ENCODE measurements at regions not wholly inside any gene's neighbourhood (a gene's known extent, or its start where the extent isn't known, plus 50 kb on each side); places are given as distances from the start of the nearest gene placed in this dataset.

DNA sequence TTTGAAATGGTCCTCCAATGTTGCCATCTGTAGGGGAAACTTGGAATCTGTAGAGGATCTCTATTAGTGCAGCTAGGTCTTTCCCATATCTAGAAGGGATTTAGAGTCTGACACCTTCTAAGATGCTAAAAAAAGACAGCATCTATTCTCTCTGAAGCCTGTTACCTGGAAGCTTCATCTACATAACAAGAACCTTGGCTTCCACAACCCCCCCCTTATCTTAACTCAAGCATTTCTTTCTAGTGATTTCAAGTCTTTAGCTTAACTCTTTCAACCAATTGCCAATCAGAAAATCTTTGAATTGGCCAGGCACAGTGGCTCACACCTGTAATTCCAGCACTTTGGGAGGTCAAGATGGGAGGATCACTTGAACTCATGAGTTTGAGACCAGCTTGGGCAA, 543.3 kb downstream of the TRHDE start:
- TF ChIP-seq RAD21 (IDR thresholded peaks at IDR 0.05; ENCODE audit: low read depth) (no peak), EP300 (IDR thresholded peaks at IDR 0.05; ENCODE audit: borderline replicate concordance) (no peak), CREB1 (IDR thresholded peaks at IDR 0.05; ENCODE audit: low read depth) (no peak), ZBTB7A (IDR thresholded peaks at IDR 0.05; ENCODE audit: low read depth) (no peak), TCF12 (IDR thresholded peaks at IDR 0.05; ENCODE audit: low read depth) (no peak), FOXM1 (IDR thresholded peaks at IDR 0.05; ENCODE audit: borderline replicate concordance, low read depth) (no peak), TEAD4 (IDR thresholded peaks at IDR 0.05) (no peak), TAF1 (IDR thresholded peaks at IDR 0.05; ENCODE audit: low read depth) (no peak), NFIC (IDR thresholded peaks at IDR 0.05) (no peak), EGR1 (IDR thresholded peaks at IDR 0.05) (no peak), YY1 (IDR thresholded peaks at IDR 0.05; ENCODE audit: low read depth) (no peak), CEBPB (IDR thresholded peaks at IDR 0.05) (no peak)
- TF ChIP-seq, protein P1, sequence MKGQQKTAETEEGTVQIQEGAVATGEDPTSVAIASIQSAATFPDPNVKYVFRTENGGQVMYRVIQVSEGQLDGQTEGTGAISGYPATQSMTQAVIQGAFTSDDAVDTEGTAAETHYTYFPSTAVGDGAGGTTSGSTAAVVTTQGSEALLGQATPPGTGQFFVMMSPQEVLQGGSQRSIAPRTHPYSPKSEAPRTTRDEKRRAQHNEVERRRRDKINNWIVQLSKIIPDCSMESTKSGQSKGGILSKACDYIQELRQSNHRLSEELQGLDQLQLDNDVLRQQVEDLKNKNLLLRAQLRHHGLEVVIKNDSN (IDR thresholded peaks at IDR 0.05) = no peak
- TF ChIP-seq, protein P2, sequence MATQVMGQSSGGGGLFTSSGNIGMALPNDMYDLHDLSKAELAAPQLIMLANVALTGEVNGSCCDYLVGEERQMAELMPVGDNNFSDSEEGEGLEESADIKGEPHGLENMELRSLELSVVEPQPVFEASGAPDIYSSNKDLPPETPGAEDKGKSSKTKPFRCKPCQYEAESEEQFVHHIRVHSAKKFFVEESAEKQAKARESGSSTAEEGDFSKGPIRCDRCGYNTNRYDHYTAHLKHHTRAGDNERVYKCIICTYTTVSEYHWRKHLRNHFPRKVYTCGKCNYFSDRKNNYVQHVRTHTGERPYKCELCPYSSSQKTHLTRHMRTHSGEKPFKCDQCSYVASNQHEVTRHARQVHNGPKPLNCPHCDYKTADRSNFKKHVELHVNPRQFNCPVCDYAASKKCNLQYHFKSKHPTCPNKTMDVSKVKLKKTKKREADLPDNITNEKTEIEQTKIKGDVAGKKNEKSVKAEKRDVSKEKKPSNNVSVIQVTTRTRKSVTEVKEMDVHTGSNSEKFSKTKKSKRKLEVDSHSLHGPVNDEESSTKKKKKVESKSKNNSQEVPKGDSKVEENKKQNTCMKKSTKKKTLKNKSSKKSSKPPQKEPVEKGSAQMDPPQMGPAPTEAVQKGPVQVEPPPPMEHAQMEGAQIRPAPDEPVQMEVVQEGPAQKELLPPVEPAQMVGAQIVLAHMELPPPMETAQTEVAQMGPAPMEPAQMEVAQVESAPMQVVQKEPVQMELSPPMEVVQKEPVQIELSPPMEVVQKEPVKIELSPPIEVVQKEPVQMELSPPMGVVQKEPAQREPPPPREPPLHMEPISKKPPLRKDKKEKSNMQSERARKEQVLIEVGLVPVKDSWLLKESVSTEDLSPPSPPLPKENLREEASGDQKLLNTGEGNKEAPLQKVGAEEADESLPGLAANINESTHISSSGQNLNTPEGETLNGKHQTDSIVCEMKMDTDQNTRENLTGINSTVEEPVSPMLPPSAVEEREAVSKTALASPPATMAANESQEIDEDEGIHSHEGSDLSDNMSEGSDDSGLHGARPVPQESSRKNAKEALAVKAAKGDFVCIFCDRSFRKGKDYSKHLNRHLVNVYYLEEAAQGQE (IDR thresholded peaks at IDR 0.05; ENCODE audit: low read depth) = no peak
- TF ChIP-seq, protein P3, sequence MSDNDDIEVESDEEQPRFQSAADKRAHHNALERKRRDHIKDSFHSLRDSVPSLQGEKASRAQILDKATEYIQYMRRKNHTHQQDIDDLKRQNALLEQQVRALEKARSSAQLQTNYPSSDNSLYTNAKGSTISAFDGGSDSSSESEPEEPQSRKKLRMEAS (IDR thresholded peaks at IDR 0.05) = no peak

DNA sequence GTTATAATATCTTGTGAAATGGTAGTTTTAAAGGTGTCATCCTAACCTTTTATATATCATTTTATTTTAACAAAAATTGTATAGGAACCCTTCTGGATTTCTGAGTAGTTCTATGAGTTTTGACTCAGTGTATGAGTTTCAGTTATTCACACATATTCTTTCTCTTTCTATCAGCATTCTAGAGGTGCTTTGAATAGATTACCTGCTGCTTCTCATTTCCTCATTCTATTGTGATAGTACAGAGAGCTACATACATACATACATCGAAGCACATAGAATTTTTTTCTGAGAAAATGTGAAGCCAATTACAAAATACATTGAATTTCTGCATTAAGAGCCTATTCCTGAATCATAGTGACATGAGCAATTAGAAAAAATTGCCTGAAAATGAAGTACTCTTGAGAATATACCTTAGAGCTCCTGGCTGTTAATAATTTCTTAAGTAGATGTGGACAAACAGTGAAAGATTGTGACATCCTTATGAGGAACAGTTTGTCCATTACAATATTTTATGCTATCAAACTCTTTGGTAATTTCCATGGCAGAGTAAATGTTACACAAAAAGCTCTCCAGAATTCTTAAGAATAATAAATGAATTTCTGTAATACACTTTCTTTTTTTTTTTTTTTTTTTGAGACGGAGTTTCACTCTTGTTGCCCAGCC, 556.6 kb downstream of the TRHDE start:
- TF ChIP-seq TCF12 (IDR thresholded peaks at IDR 0.05; ENCODE audit: low read depth) = no peak
- TF ChIP-seq, protein P3 (IDR thresholded peaks at IDR 0.05) = no peak
- no peak for TF ChIP-seq FOXM1 (IDR thresholded peaks at IDR 0.05; ENCODE audit: borderline replicate concordance, low read depth)

DNA sequence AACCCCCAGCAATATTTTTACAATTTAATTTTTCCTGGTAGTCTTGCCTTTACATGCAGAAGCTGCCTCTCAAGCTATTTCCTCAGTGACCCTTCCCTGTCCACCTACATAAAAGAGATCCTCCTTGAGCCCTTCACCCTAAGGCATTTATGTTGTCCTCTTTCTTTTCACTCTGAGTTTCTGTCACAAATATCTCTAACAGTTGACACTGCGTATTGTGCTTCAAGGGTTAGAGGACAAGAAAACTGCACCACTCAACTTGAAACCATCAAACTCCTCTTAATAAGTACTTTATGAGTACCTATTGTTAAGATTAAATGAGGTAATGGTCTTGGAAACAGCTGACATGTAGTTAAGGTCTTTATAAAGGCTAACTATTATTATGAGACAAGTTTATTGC, 557.7 kb downstream of the TRHDE start:
- TF ChIP-seq EP300 (IDR thresholded peaks at IDR 0.05; ENCODE audit: borderline replicate concordance) (no peak), TAF1 (IDR thresholded peaks at IDR 0.05; ENCODE audit: low read depth) (no peak), TEAD4 (IDR thresholded peaks at IDR 0.05) (no peak), TCF12 (IDR thresholded peaks at IDR 0.05; ENCODE audit: low read depth) (no peak), FOXM1 (IDR thresholded peaks at IDR 0.05; ENCODE audit: borderline replicate concordance, low read depth) (no peak), CEBPB (IDR thresholded peaks at IDR 0.05) (no peak), EGR1 (IDR thresholded peaks at IDR 0.05) (no peak), NFIC (IDR thresholded peaks at IDR 0.05) (no peak), YY1 (IDR thresholded peaks at IDR 0.05; ENCODE audit: low read depth) (no peak), ZBTB7A (IDR thresholded peaks at IDR 0.05; ENCODE audit: low read depth) (no peak), RAD21 (IDR thresholded peaks at IDR 0.05; ENCODE audit: low read depth) (no peak), CREB1 (IDR thresholded peaks at IDR 0.05; ENCODE audit: low read depth) (no peak)
- TF ChIP-seq, protein P1 (IDR thresholded peaks at IDR 0.05) = no peak
- TF ChIP-seq, protein P3 (IDR thresholded peaks at IDR 0.05) = no peak
- TF ChIP-seq, protein P2 (IDR thresholded peaks at IDR 0.05; ENCODE audit: low read depth) = no peak

DNA sequence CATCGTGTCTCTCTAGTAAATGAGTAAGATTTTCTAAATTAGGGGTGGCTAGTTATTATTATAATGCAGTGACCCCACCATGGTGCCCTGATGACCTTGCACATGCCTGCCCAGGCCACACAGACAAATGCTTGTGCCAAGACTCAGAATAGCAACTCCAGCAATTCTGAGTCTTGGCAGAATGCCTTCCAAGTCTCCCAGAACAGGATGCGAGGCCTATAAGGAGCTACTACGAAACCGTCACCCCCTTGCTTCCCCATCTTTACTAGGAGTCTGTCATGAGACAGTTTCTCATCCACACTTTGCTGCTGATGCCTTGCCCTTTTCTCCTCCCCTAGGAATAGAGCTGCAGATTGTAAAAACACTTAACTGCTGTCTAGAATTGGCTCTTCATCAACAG, 559.9 kb downstream of the TRHDE start:
- no peak for TF ChIP-seq CREB1 (IDR thresholded peaks at IDR 0.05; ENCODE audit: low read depth)

DNA sequence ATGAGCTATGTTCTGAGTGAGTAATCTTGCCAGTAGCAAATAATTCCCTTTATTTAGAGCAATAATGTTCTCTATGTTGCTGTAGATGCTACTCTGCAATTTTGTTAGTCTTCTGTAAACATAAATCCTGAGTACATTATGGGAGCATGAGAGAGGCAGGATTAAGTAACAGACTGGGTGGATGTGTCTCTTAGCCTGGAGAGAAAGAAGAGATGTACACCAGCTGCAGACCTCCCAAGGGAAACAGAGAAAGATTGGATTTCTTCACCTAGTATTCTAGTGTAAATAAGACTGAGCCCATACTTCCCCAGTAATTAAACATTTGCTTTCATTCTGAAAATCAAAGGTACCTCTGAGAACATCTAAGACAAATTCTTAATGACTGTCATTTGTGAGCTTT, 564.0 kb downstream of the TRHDE start:
- TF ChIP-seq, protein P3 (IDR thresholded peaks at IDR 0.05) = no peak
- TF ChIP-seq TCF12 (IDR thresholded peaks at IDR 0.05; ENCODE audit: low read depth) (no peak), EP300 (IDR thresholded peaks at IDR 0.05; ENCODE audit: borderline replicate concordance) (no peak), YY1 (IDR thresholded peaks at IDR 0.05; ENCODE audit: low read depth) (no peak), RAD21 (IDR thresholded peaks at IDR 0.05; ENCODE audit: low read depth) (no peak), EGR1 (IDR thresholded peaks at IDR 0.05) (no peak), CEBPB (IDR thresholded peaks at IDR 0.05) (no peak), ZBTB7A (IDR thresholded peaks at IDR 0.05; ENCODE audit: low read depth) (no peak), TEAD4 (IDR thresholded peaks at IDR 0.05) (no peak)
- TF ChIP-seq, protein P2 (IDR thresholded peaks at IDR 0.05; ENCODE audit: low read depth) = no peak

Data from Ishikawa (cell line).